ENCODE measurements at regions not wholly inside any gene's neighbourhood (a gene's known extent, or its start where the extent isn't known, plus 50 kb on each side); places are given as distances from the start of the nearest gene placed in this dataset.
A peak's percentile ranks its signal among the peaks of the same experiment; 100 is the strongest.
"Not testable (repeated sequence)": the region's sequence is repeated elsewhere in the genome, so short reads cannot be mapped to it uniquely, and the experiment has no call there.

- no peaks in the 10 kb centered on the region for H3K4me1 Mint-ChIP-seq
- no peak overlapping the region for H3K4me3 Mint-ChIP-seq
- no peaks in the 10 kb centered on the region for H3K27me3 Mint-ChIP-seq (ENCODE audit: low read depth)
- TF ChIP-seq, protein P1, sequence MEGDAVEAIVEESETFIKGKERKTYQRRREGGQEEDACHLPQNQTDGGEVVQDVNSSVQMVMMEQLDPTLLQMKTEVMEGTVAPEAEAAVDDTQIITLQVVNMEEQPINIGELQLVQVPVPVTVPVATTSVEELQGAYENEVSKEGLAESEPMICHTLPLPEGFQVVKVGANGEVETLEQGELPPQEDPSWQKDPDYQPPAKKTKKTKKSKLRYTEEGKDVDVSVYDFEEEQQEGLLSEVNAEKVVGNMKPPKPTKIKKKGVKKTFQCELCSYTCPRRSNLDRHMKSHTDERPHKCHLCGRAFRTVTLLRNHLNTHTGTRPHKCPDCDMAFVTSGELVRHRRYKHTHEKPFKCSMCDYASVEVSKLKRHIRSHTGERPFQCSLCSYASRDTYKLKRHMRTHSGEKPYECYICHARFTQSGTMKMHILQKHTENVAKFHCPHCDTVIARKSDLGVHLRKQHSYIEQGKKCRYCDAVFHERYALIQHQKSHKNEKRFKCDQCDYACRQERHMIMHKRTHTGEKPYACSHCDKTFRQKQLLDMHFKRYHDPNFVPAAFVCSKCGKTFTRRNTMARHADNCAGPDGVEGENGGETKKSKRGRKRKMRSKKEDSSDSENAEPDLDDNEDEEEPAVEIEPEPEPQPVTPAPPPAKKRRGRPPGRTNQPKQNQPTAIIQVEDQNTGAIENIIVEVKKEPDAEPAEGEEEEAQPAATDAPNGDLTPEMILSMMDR (conservative IDR thresholded peaks at IDR 0.05) = peak; percentile 30
- no peaks in the 10 kb centered on the region for H3K36me3 Mint-ChIP-seq (ENCODE audit: low read depth)
- no peak overlapping the region for H3K27ac Mint-ChIP-seq (ENCODE audit: unreplicated experiment)
- H3K9me3 Mint-ChIP-seq = peaks cover 12% of the 10 kb centered on the region
- DNase-seq (ENCODE audit: low read depth, low spot score) = no peak
These were observed 367.3 kb upstream of the CASK start for GRCh38 chrX:42290608-42291007.

DNA sequence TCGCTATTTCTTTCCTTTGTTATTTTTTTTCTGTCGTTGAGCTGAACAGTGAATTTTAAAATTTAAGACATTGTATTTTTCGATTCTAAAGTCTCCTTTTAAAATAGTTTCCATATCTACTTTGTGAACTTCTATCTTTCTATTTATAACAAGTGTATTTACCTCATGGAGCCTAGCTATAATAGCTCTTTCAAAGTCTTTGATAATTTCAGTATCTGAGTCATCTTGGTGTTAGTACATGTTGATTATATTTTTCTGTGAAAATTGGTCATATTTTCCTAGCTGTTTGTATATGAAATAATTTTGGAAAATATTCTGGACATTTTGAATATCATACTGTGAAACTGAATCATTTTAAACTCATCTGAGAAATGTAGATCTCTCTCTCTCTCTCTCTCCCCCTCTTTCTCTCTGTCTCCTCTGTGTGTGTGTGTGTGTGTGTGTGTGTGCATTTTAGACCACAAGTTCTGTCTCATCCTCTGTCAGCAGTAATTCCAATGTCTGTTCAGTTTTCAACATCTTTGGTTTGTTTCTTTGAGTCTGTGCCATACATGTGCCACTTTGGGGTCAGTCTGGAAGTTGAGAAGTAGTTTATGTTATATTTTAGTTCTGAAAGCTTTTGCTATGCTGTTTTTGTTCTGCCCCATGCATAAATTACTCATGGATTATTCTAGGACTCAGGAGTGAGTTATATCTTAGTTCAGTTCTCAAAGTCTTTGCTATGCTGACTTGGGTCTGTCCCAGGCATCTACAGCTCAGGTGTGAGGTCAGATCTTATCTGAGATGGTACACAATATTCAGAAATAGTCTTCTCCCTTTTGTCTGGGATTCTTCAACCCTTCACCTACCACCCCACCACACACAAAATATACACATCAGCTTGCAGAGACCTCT lies 366.4 kb upstream of the CASK start:
- H3K9me3 Mint-ChIP-seq = peaks cover 12% of the 10 kb centered on the region
- H3K27me3 Mint-ChIP-seq (ENCODE audit: low read depth) = no peaks in the 10 kb centered on the region
- no peak overlapping the region for H3K27ac Mint-ChIP-seq (ENCODE audit: unreplicated experiment)

DNA sequence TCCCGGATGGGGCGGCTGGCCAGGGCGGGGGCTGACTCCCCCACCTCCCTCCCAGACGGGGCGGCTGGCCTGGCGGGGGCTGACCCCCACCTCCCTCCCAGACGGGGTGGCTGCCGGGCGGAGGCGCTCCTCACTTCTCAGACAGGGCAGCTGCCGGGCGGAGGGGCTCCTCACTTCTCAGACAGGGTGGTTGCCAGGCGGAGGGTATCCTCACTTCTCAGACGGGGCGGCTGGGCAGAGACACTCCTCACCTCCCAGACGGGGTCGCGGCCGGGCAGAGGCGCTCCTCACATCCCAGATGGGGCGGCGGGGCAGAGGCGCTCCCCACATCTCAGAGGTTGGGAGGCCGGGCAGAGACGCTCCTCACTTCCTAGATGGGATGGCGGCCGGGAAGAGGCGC lies 362.3 kb upstream of the CASK start:
- H3K4me1 Mint-ChIP-seq; DNase-seq (ENCODE audit: low read depth, low spot score); H3K36me3 Mint-ChIP-seq (ENCODE audit: low read depth); H3K27me3 Mint-ChIP-seq (ENCODE audit: low read depth); H3K27ac Mint-ChIP-seq (ENCODE audit: unreplicated experiment); H3K4me3 Mint-ChIP-seq: not testable (repeated sequence)
- H3K9me3 Mint-ChIP-seq = peaks cover 15% of the 10 kb centered on the region

More for the DNA sequence above, 366.4 kb upstream of the CASK start:
- no peak for DNase-seq (ENCODE audit: low read depth, low spot score)
- TF ChIP-seq, protein P1 (conservative IDR thresholded peaks at IDR 0.05) = no peak
- H3K4me1 Mint-ChIP-seq = no peaks in the 10 kb centered on the region
- no peak overlapping the region for H3K4me3 Mint-ChIP-seq
- no peaks in the 10 kb centered on the region for H3K36me3 Mint-ChIP-seq (ENCODE audit: low read depth)

- Mint-ChIP-seq H3K36me3 (ENCODE audit: low read depth) (no peaks in the 10 kb centered on the region), H3K27me3 (ENCODE audit: low read depth) (no peaks in the 10 kb centered on the region), H3K4me1 (no peaks in the 10 kb centered on the region), H3K27ac (ENCODE audit: unreplicated experiment) (no peak overlapping the region), H3K9me3 (no peaks in the 10 kb centered on the region), H3K4me3 (no peak overlapping the region)
- DNase-seq (ENCODE audit: low read depth, low spot score) = no peak
- TF ChIP-seq, protein P1 (conservative IDR thresholded peaks at IDR 0.05) = no peak
These were observed 353.8 kb upstream of the CASK start for GRCh38 chrX:42276982-42277690.

DNA sequence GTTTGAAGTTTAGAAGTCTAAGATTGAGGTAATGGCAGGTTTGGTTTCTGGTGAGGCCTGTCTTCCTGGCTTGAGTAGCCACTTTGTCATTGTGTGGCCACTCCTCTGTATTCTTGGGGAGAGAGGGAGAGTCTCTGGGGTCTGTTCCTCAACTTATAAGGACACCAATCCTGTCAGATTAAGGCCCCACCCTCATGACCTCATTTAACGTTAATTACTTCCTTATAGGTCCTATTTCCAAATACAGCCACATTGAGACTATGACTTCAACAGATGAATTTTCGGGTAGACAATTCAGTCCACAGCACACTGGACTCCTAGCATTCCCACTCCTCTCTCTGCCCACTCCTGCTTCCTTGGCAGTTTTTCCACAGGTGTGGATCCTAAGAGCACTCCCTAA lies 350.8 kb upstream of the CASK start:
- no peak for DNase-seq (ENCODE audit: low read depth, low spot score)
- H3K9me3 Mint-ChIP-seq = no peaks in the 10 kb centered on the region
- no peaks in the 10 kb centered on the region for H3K27me3 Mint-ChIP-seq (ENCODE audit: low read depth)
- TF ChIP-seq, protein P1 (conservative IDR thresholded peaks at IDR 0.05) = no peak
- H3K4me1 Mint-ChIP-seq = no peaks in the 10 kb centered on the region
- H3K4me3 Mint-ChIP-seq = no peak overlapping the region
- H3K36me3 Mint-ChIP-seq (ENCODE audit: low read depth) = no peaks in the 10 kb centered on the region
- H3K27ac Mint-ChIP-seq (ENCODE audit: unreplicated experiment) = no peak overlapping the region

- H3K36me3 Mint-ChIP-seq (ENCODE audit: low read depth) = no peaks in the 10 kb centered on the region
- H3K27me3 Mint-ChIP-seq (ENCODE audit: low read depth) = no peaks in the 10 kb centered on the region
- no peak for DNase-seq (ENCODE audit: low read depth, low spot score)
- no peak overlapping the region for H3K4me3 Mint-ChIP-seq
- no peak overlapping the region for H3K27ac Mint-ChIP-seq (ENCODE audit: unreplicated experiment)
- H3K9me3 Mint-ChIP-seq = no peaks in the 10 kb centered on the region
- H3K4me1 Mint-ChIP-seq = no peaks in the 10 kb centered on the region
- TF ChIP-seq, protein P1 (conservative IDR thresholded peaks at IDR 0.05) = no peak
These were observed 350.0 kb upstream of the CASK start for GRCh38 chrX:42273387-42273786.
